IPS DF 6.9 (cell line): ENCODE measurements at regions not wholly inside any gene's neighbourhood (a gene's known extent, or its start where the extent isn't known, plus 50 kb on each side); places are given as distances from the start of the nearest gene placed in this dataset.

ENCODE experiments used
- DNase-seq: peaks from one replicate; pipeline ENCODE4 v3.0.0-alpha.2; 2013; ENCODE audit warnings: low read depth, low spot score
- H3K27ac ChIP-seq: one replicate; pipeline ENCODE4 v1.5.1; 2013; ENCODE audit warnings: low read length, control low read depth
- H3K27me3 ChIP-seq: 2 replicates; pipeline ENCODE4 v1.6.1; 2013; ENCODE audit warnings: mild to moderate bottlenecking, low read length; ENCODE audit not compliant: control insufficient read depth, insufficient read depth
- H3K36me3 ChIP-seq: 2 replicates; pipeline ENCODE4 v1.6.1; 2013; ENCODE audit warnings: low read length; ENCODE audit not compliant: control insufficient read depth, insufficient read depth
- H3K4me1 ChIP-seq: 2 replicates; pipeline ENCODE4 v1.6.1; 2013; ENCODE audit warnings: low read length; ENCODE audit not compliant: control insufficient read depth, insufficient read depth
- H3K4me3 ChIP-seq: 2 replicates; pipeline ENCODE4 v1.5.1; 2013; ENCODE audit warnings: mild to moderate bottlenecking, low read length
- H3K9me3 ChIP-seq: 2 replicates; pipeline ENCODE4 v1.6.1; 2013; ENCODE audit warnings: low read length, inconsistent platforms; ENCODE audit not compliant: control insufficient read depth, insufficient read depth
- WGBS: extraction: QIAGEN DNeasy Blood & Tissue Kit; methylation state at CpG from one replicate; pipeline ENCODE4 v1.1.7; 2013; ENCODE audit warnings: mixed read lengths, missing lambda C conversion rate; ENCODE audit not compliant: insufficient read length, insufficient coverage; 5-methylcytosine and 5-hydroxymethylcytosine counted together

- Histone ChIP-seq H3K36me3 (no peaks in the 10 kb centered on the region), H3K9me3 (no peaks in the 10 kb centered on the region), H3K4me1 (no peaks in the 10 kb centered on the region), H3K4me3 (no peak overlapping the region), H3K27me3 (no peaks in the 10 kb centered on the region), H3K27ac (no peak overlapping the region)
- DNase-seq = no peak
- no CpG with 5 or more reads among the region's 10 CpGs for WGBS
Measured at GRCh38 chr2:121907928-121908327, 152.5 kb downstream of the TSN start.

- WGBS = no CpG with 5 or more reads among the region's 1 CpG
- Histone ChIP-seq H3K27ac (no peak overlapping the region), H3K36me3 (no peaks in the 10 kb centered on the region), H3K4me1 (no peaks in the 10 kb centered on the region), H3K4me3 (no peak overlapping the region), H3K9me3 (no peaks in the 10 kb centered on the region), H3K27me3 (no peaks in the 10 kb centered on the region)
- no peak for DNase-seq
Measured at GRCh38 chr2:121910139-121910538, 154.7 kb downstream of the TSN start.

- no peaks in the 10 kb centered on the region for H3K36me3 ChIP-seq
- H3K9me3 ChIP-seq = no peaks in the 10 kb centered on the region
- DNase-seq = no peak
- no peaks in the 10 kb centered on the region for H3K27me3 ChIP-seq
- H3K27ac ChIP-seq = no peak overlapping the region
- no peak overlapping the region for H3K4me3 ChIP-seq
- no peaks in the 10 kb centered on the region for H3K4me1 ChIP-seq
- no CpG with 5 or more reads among the region's 4 CpGs for WGBS
Measured at GRCh38 chr2:121911036-121911435, 155.6 kb downstream of the TSN start.

- H3K36me3 ChIP-seq = no peaks in the 10 kb centered on the region
- no peak for DNase-seq
- no peak overlapping the region for H3K27ac ChIP-seq
- WGBS = no CpG with 5 or more reads among the region's 10 CpGs
- H3K4me3 ChIP-seq = no peak overlapping the region
- H3K27me3 ChIP-seq = no peaks in the 10 kb centered on the region
- no peaks in the 10 kb centered on the region for H3K4me1 ChIP-seq
- H3K9me3 ChIP-seq = no peaks in the 10 kb centered on the region
Measured at GRCh38 chr2:121917143-121917542, 161.7 kb downstream of the TSN start.

GRCh38 chr2:121918231-121918630 is 162.8 kb downstream of the TSN start:
- Histone ChIP-seq H3K36me3 (no peaks in the 10 kb centered on the region), H3K27me3 (no peaks in the 10 kb centered on the region), H3K4me1 (no peaks in the 10 kb centered on the region), H3K27ac (no peak overlapping the region), H3K4me3 (no peak overlapping the region), H3K9me3 (no peaks in the 10 kb centered on the region)
- WGBS = no CpG with 5 or more reads among the region's 2 CpGs
- no peak for DNase-seq

- DNase-seq = no peak
- H3K4me1 ChIP-seq = no peaks in the 10 kb centered on the region
- no CpG with 5 or more reads among the region's 9 CpGs for WGBS
- no peak overlapping the region for H3K4me3 ChIP-seq
- H3K27me3 ChIP-seq = no peaks in the 10 kb centered on the region
- H3K27ac ChIP-seq = no peak overlapping the region
- no peaks in the 10 kb centered on the region for H3K36me3 ChIP-seq
- H3K9me3 ChIP-seq = no peaks in the 10 kb centered on the region
Measured at GRCh38 chr2:121919803-121920202, 164.4 kb downstream of the TSN start.

GRCh38 chr2:121925466-121925865 is 170.0 kb downstream of the TSN start:
- no peaks in the 10 kb centered on the region for H3K27me3 ChIP-seq
- no CpG with 5 or more reads among the region's 4 CpGs for WGBS
- no peaks in the 10 kb centered on the region for H3K4me1 ChIP-seq
- no peaks in the 10 kb centered on the region for H3K36me3 ChIP-seq
- H3K4me3 ChIP-seq = no peak overlapping the region
- H3K27ac ChIP-seq = no peak overlapping the region
- DNase-seq = no peak
- no peaks in the 10 kb centered on the region for H3K9me3 ChIP-seq

GRCh38 chr2:121943285-121943684 is 187.8 kb downstream of the TSN start:
- no peaks in the 10 kb centered on the region for H3K27me3 ChIP-seq
- no CpG with 5 or more reads among the region's 1 CpG for WGBS
- DNase-seq = no peak
- H3K36me3 ChIP-seq = no peaks in the 10 kb centered on the region
- H3K4me3 ChIP-seq = no peak overlapping the region
- H3K4me1 ChIP-seq = no peaks in the 10 kb centered on the region
- no peaks in the 10 kb centered on the region for H3K9me3 ChIP-seq
- no peak overlapping the region for H3K27ac ChIP-seq

- DNase-seq = no peak
- Histone ChIP-seq H3K27me3 (no peaks in the 10 kb centered on the region), H3K27ac (no peak overlapping the region), H3K9me3 (no peaks in the 10 kb centered on the region), H3K36me3 (no peaks in the 10 kb centered on the region), H3K4me3 (no peak overlapping the region), H3K4me1 (no peaks in the 10 kb centered on the region)
- WGBS = no CpG with 5 or more reads among the region's 7 CpGs
Measured at GRCh38 chr2:121944072-121944831, 188.8 kb downstream of the TSN start.

- DNase-seq = no peak
- no CpG with 5 or more reads among the region's 7 CpGs for WGBS
- H3K4me3 ChIP-seq = no peak overlapping the region
- H3K27ac ChIP-seq = no peak overlapping the region
- H3K9me3 ChIP-seq = no peaks in the 10 kb centered on the region
- H3K4me1 ChIP-seq = no peaks in the 10 kb centered on the region
- H3K36me3 ChIP-seq = no peaks in the 10 kb centered on the region
- no peaks in the 10 kb centered on the region for H3K27me3 ChIP-seq
Measured at GRCh38 chr2:121947674-121948073, 192.2 kb downstream of the TSN start.

GRCh38 chr2:121949271-121949670 is 193.8 kb downstream of the TSN start:
- no peak overlapping the region for H3K27ac ChIP-seq
- no peaks in the 10 kb centered on the region for H3K27me3 ChIP-seq
- H3K4me1 ChIP-seq = no peaks in the 10 kb centered on the region
- H3K9me3 ChIP-seq = no peaks in the 10 kb centered on the region
- H3K4me3 ChIP-seq = no peak overlapping the region
- H3K36me3 ChIP-seq = no peaks in the 10 kb centered on the region
- no peak for DNase-seq
- no CpG with 5 or more reads among the region's 8 CpGs for WGBS
